ENCODE measurements at regions not wholly inside any gene's neighbourhood (a gene's known extent, or its start where the extent isn't known, plus 50 kb on each side); places are given as distances from the start of the nearest gene placed in this dataset.

DNA sequence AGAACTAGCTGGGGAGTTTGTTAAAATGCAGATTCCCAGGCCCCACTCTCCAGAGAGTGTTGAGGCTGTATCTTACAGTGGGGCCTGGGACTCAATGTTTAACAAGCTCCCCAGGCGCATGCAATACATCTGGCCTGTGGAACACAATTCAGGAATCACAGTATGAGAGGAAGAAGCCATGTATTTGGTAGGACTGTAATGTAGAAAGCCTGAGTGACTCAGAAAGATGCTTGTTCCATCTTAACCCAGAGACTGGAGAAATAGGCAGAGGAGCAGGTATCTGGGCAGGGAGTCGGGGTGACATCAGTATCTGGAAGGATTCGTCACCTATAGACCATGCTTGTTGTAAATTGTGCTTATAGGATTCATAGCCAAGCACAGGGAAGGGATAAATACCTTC is 90.5 kb downstream of the UNC5CL start:
- no TSS peak for BruUV-seq (replicated peaks)
- H3K27ac ChIP-seq (ENCODE audit: extremely low read depth, low read depth, low read length): no peak overlapping the region
- H3K4me1 ChIP-seq (replicated peaks in 1 of 2; ENCODE audit: control insufficient read depth in 2 of 2, insufficient read depth in 2 of 2, low read length in 2 of 2): no peaks in the 10 kb centered on the region
- DNase-seq (ENCODE audit: extremely low read depth in 1 of 4, low spot score in 3 of 4) (no peak), ATAC-seq (no peak), FAIRE-seq (no peak)
- ChIA-PET CTCF (ENCODE audit: low intra/inter-chr PET ratio) (no interaction called here), POLR2A (no interaction called here)
- no peaks in the 10 kb centered on the region; the same call in 1 of the 2 replicates for H4K20me1 ChIP-seq (replicated peaks; ENCODE audit: control insufficient read depth, insufficient read depth, low read length)
- 0% methylated on average over 3 of the region's 3 CpGs for WGBS (ENCODE audit: insufficient coverage, low coverage, missing lambda C conversion rate)
- no peak overlapping the region for H3K4me3 ChIP-seq
- H3K4me2 ChIP-seq (ENCODE audit: insufficient read depth, low read length): no peak overlapping the region
- no peaks in the 10 kb centered on the region for H3K79me2 ChIP-seq (ENCODE audit: control insufficient read depth, insufficient read depth, low read length)
- H3K36me3 ChIP-seq (ENCODE audit: control insufficient read depth, insufficient read depth, low read length): no peaks in the 10 kb centered on the region
- no peak overlapping the region for H2AFZ ChIP-seq (ENCODE audit: low read depth, low read length)
- H3K9ac ChIP-seq (ENCODE audit: insufficient read depth in 1 of 2, low read depth in 2 of 2, low read length in 2 of 2): no peak overlapping the region
- in situ Hi-C loops (cut with MboI): no loop called here
- H3K27me3 ChIP-seq (ENCODE audit: control insufficient read depth in 2 of 2, insufficient read depth in 2 of 2, low read length in 2 of 2): peaks cover 26 to 27% of the 10 kb centered on the region in 2 experiments
- TF ChIP-seq, protein P1, sequence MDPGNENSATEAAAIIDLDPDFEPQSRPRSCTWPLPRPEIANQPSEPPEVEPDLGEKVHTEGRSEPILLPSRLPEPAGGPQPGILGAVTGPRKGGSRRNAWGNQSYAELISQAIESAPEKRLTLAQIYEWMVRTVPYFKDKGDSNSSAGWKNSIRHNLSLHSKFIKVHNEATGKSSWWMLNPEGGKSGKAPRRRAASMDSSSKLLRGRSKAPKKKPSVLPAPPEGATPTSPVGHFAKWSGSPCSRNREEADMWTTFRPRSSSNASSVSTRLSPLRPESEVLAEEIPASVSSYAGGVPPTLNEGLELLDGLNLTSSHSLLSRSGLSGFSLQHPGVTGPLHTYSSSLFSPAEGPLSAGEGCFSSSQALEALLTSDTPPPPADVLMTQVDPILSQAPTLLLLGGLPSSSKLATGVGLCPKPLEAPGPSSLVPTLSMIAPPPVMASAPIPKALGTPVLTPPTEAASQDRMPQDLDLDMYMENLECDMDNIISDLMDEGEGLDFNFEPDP (CRISPR knock-in tag; IDR thresholded peaks at IDR 0.05): no peak
- TF ChIP-seq STAT5B (CRISPR knock-in tag; IDR thresholded peaks at IDR 0.05): no peak
- no peak for TF ChIP-seq BRCA1 (IDR thresholded peaks at IDR 0.05)
- TF ChIP-seq BRCA1 (CRISPR knock-in tag; IDR thresholded peaks at IDR 0.05): no peak
- no peak for TF ChIP-seq ESRRA (IDR thresholded peaks at IDR 0.05; ENCODE audit: borderline replicate concordance, low read depth)
- no peaks in the 10 kb centered on the region for H3K9me1 ChIP-seq (ENCODE audit: control insufficient read depth, insufficient read depth, low read length)
- no peaks in the 10 kb centered on the region for H3K9me3 ChIP-seq (replicated peaks; ENCODE audit: control insufficient read depth, insufficient read depth, low read depth, low read length)
- intact Hi-C loops (cut with micrococcal nuclease): no loop called here
